ENCODE measurements at regions not wholly inside any gene's neighbourhood (a gene's known extent, or its start where the extent isn't known, plus 50 kb on each side); places are given as distances from the start of the nearest gene placed in this dataset.

DNA sequence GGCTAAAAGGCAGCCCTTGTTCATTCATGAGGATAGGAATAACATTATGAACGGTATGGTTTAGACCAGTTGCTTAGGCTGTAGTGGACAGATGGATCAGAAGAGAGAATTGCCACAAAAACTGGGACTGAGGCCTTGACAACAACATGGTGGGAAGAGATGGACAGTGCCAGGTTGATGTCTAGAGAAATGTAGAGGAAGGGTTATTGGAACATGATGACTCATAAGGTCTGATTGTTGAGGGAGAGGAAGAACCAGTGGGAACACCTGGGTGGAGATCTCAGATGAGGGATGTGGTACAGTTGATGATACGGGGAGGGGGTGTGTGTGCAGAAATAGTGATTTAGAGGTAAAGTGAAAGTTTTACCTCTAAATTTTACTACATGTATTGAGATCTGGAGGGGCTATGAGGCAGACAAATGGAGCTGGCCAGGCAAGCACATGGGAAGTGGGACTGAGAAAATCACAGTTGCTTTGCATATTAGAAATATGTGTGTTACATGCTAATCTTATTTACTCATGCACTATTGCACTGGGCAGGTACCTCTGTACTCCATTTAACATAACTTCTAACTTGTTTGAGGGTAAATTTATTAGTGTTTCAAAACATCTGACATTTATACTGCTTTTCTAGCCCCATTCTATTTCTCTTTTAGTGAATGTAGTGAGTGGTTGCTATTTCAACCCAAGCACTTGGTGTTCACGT is 65.6 kb downstream of the PLCE1 start:
- TF ChIP-seq, protein P1, sequence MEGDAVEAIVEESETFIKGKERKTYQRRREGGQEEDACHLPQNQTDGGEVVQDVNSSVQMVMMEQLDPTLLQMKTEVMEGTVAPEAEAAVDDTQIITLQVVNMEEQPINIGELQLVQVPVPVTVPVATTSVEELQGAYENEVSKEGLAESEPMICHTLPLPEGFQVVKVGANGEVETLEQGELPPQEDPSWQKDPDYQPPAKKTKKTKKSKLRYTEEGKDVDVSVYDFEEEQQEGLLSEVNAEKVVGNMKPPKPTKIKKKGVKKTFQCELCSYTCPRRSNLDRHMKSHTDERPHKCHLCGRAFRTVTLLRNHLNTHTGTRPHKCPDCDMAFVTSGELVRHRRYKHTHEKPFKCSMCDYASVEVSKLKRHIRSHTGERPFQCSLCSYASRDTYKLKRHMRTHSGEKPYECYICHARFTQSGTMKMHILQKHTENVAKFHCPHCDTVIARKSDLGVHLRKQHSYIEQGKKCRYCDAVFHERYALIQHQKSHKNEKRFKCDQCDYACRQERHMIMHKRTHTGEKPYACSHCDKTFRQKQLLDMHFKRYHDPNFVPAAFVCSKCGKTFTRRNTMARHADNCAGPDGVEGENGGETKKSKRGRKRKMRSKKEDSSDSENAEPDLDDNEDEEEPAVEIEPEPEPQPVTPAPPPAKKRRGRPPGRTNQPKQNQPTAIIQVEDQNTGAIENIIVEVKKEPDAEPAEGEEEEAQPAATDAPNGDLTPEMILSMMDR (IDR thresholded peaks at IDR 0.05; ENCODE audit: control insufficient read depth, extremely low read depth, insufficient read depth): no peak
- no peak for DNase-seq (ENCODE audit: low read depth)
- no peak overlapping the region for H3K4me3 ChIP-seq (ENCODE audit: low read depth, low read length)

DNA sequence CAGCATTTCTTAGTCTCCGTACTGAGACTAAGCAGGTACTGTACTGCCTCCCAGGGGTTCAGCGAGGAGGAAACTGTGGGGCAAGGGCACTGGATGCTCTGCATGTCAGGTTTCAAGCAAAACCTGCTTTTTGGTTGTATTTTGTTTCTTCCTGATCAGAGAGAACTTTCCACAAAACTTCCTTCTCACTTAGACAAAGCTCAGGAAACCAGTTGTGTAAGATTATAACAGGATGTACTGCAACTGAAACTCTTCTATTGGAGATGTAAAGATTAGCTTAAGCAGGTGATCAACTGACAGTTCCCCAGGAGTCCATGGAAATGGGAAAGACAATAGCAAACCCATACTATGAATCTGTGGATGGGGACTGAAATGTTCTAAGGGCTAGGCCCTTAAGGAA is 67.3 kb downstream of the PLCE1 start:
- TF ChIP-seq, protein P1 (IDR thresholded peaks at IDR 0.05; ENCODE audit: control insufficient read depth, extremely low read depth, insufficient read depth): no peak
- DNase-seq (ENCODE audit: low read depth): no peak
- no peak overlapping the region for H3K4me3 ChIP-seq (ENCODE audit: low read depth, low read length)

DNA sequence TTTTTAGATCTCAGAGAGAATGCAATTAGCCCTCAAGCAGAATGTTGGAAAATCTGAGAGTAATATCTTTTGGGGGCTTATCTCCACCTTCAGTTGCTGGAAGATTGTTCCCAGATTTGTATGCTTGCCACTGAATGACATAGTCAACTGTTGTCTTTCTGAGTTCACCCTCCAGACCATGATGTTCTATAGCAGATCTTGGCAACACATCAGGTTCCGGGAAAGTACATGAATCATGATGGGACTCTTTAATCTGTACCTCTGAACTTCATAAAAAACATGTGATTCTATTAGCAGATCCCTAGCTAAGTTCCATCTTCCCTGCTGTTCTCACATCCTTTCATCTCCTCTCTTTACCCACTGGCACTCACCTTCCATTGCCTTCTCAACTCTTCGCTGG is 68.9 kb downstream of the PLCE1 start:
- no peak overlapping the region for H3K4me3 ChIP-seq (ENCODE audit: low read depth, low read length)
- DNase-seq (ENCODE audit: low read depth): no peak
- TF ChIP-seq, protein P1 (IDR thresholded peaks at IDR 0.05; ENCODE audit: control insufficient read depth, extremely low read depth, insufficient read depth): no peak

DNA sequence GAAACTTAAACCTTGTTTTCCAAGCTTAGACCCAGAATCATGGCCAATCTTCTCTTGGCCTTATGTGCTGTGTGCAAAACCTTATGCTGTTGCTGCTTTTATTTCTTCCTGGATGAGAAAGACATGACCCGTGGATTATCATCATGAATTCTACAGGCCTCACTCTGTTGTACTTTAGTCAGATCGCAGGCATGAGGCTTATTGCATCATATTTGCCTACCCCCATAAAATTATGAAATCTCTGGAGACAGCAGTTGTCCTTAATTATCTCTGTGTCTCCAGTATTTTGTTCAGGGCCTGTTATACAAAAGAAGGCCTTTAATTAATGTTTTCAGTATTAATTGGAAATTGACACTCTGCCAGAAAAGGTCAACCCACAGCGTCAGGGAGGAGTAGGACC is 71.6 kb downstream of the PLCE1 start:
- TF ChIP-seq, protein P1 (IDR thresholded peaks at IDR 0.05; ENCODE audit: control insufficient read depth, extremely low read depth, insufficient read depth): no peak
- DNase-seq (ENCODE audit: low read depth): no peak
- no peak overlapping the region for H3K4me3 ChIP-seq (ENCODE audit: low read depth, low read length)

DNA sequence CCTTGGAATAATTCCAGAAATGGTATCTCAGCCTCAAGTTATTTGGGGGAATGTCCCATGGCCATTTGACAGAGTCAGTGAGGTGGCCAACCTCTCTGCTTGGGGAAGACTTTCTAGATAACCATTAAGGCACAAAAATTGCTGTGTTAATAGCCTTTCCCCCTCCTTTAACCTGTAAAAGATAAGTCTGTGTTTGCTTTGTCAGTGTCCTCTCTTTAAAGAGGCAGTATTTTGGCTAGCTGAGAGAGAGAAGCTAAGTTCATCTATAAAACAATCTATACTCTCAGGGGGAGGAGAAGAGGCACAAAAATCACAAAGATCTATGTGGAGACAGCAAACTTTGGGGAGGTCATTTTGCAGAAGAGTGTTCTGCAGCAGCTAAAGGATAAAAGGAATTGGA is 72.1 kb downstream of the PLCE1 start:
- TF ChIP-seq, protein P1 (IDR thresholded peaks at IDR 0.05; ENCODE audit: control insufficient read depth, extremely low read depth, insufficient read depth): no peak
- no peak overlapping the region for H3K4me3 ChIP-seq (ENCODE audit: low read depth, low read length)
- no peak for DNase-seq (ENCODE audit: low read depth)

DNA sequence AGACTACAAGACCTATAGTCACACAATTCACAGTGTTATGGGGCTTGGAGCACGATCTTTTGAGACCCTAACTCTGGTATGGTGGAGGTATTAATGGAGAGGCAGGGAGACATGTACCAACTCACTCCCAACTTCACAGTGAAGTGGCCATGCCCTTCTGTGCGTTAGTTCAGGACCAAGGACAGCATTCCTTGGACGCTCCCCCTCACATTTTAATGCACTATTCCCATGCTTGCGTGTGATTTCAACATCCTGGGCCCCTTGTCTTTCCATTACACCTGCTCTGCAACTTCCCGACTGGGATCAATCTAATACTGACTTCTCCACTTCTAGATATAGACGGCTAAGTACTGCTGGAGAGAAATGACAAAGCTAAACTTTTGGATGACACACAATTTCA is 72.7 kb downstream of the PLCE1 start:
- DNase-seq (ENCODE audit: low read depth): no peak
- no peak overlapping the region for H3K4me3 ChIP-seq (ENCODE audit: low read depth, low read length)
- TF ChIP-seq, protein P1 (IDR thresholded peaks at IDR 0.05; ENCODE audit: control insufficient read depth, extremely low read depth, insufficient read depth): no peak

DNA sequence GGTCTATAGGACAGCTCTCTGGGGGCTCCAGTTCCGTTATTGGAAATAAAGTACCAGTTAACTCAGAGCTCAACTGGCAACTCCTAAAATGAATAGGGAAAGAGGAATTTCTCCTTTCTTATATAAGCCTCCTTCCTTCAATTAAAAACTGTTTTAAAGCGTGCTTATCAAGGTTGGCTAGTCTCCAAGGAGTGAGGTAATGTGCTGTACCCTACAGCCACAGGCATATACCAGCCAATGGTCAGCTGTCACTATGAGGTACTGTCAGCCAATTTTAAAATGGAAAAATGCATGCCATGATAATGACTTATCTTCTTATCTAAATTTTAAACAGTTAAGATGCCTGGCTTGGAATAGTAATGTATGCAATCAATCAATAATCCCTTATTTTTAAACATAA is 76.2 kb downstream of the PLCE1 start:
- no peak overlapping the region for H3K4me3 ChIP-seq (ENCODE audit: low read depth, low read length)
- TF ChIP-seq, protein P1 (IDR thresholded peaks at IDR 0.05; ENCODE audit: control insufficient read depth, extremely low read depth, insufficient read depth): no peak
- no peak for DNase-seq (ENCODE audit: low read depth)
